Lower leg skin (tissue), 3 donors: ENCODE measurements at regions not wholly inside any gene's neighbourhood (a gene's known extent, or its start where the extent isn't known, plus 50 kb on each side); places are given as distances from the start of the nearest gene placed in this dataset.

Experiments
- CTCF ChIP-seq, 3 donors: fragments of 450-650 bp; IDR thresholded peaks; one replicate each; pipeline ENCODE4 v1.5.1; 2016; ENCODE audit warnings: antibody characterized with exemption in 3 of 3, mild to moderate bottlenecking in 3 of 3, moderate library complexity in 2 of 3
- POLR2A ChIP-seq, 2 donors: fragments of 450-650 bp; IDR thresholded peaks; one replicate each; pipeline ENCODE4 v1.6.1; 2016 to 2017; ENCODE audit warnings: antibody characterized with exemption in 2 of 2, mild to moderate bottlenecking in 1 of 2, moderate library complexity in 1 of 2

- TF ChIP-seq CTCF (IDR thresholded peaks at IDR 0.05) (no peak), POLR2A (IDR thresholded peaks at IDR 0.05) (no peak)
These were observed 179.0 kb upstream of the ADO start for GRCh38 chr10:62625484-62625883.
